Hepatocyte (in vitro differentiated cells): ENCODE measurements at regions not wholly inside any gene's neighbourhood (a gene's known extent, or its start where the extent isn't known, plus 50 kb on each side); places are given as distances from the start of the nearest gene placed in this dataset.
A peak's percentile ranks its signal among the peaks of the same experiment; 100 is the strongest.

Source experiments
- DNase-seq: peaks from one replicate; pipeline ENCODE4 v3.0.0-alpha.2; 2016; ENCODE audit warnings: low spot score
- H2AFZ ChIP-seq: fragments of 200-600 bp; sonication (generic); 2 replicates; pipeline ENCODE4 v1.6.0; 2016; ENCODE audit warnings: antibody characterized with exemption, mild to moderate bottlenecking
- H3K27ac ChIP-seq: fragments of 200-600 bp; sonication (generic); 2 replicates; pipeline ENCODE4 v1.5.1; 2016; ENCODE audit warnings: mild to moderate bottlenecking
- H3K27me3 ChIP-seq: fragments of 200-600 bp; sonication (generic); 2 replicates; pipeline ENCODE4 v1.6.1; 2016
- H3K36me3 ChIP-seq: fragments of 200-600 bp; sonication (generic); replicated peaks from 2 replicates; pipeline ENCODE4 v1.5.1; 2016; ENCODE audit warnings: low read depth; ENCODE audit not compliant: insufficient read depth
- H3K4me1 ChIP-seq: fragments of 200-600 bp; sonication (generic); 2 replicates; pipeline ENCODE4 v1.5.1; 2016; ENCODE audit warnings: mild to moderate bottlenecking, moderate library complexity; ENCODE audit not compliant: insufficient read depth
- H3K4me2 ChIP-seq: fragments of 200-600 bp; sonication (generic); 2 replicates; pipeline ENCODE4 v1.6.0; 2016
- H3K4me3 ChIP-seq: fragments of 200-600 bp; sonication (generic); 2 replicates; pipeline ENCODE4 v1.5.1; 2016; ENCODE audit warnings: mild to moderate bottlenecking
- H3K79me2 ChIP-seq: fragments of 200-600 bp; sonication (generic); 2 replicates; pipeline ENCODE4 v1.6.0; 2017; ENCODE audit warnings: mild to moderate bottlenecking
- H3K9me2 ChIP-seq: fragments of 200-600 bp; sonication (generic); replicated peaks from 2 replicates; pipeline ENCODE4 v1.6.0; 2017; ENCODE audit warnings: mild to moderate bottlenecking; ENCODE audit not compliant: insufficient read depth
- H3K9me3 ChIP-seq: fragments of 200-600 bp; sonication (generic); 2 replicates; pipeline ENCODE4 v1.5.1; 2016; ENCODE audit warnings: low read depth, mild to moderate bottlenecking
- H4K20me1 ChIP-seq: fragments of 200-600 bp; sonication (generic); 2 replicates; pipeline ENCODE4 v1.6.0; 2016; ENCODE audit warnings: mild to moderate bottlenecking; ENCODE audit not compliant: insufficient read depth, poor library complexity, severe bottlenecking
- CTCF ChIP-seq: fragments of 200-600 bp; sonication (generic); IDR thresholded peaks from 2 replicates; pipeline ENCODE4 v1.5.1; 2016; ENCODE audit warnings: antibody characterized with exemption, mild to moderate bottlenecking; ENCODE audit not compliant: poor library complexity
- EZH2 ChIP-seq: fragments of 200-600 bp; sonication (generic); IDR thresholded peaks from 2 replicates; pipeline ENCODE4 v1.6.1; 2016; ENCODE audit warnings: antibody characterized with exemption, mild to moderate bottlenecking, borderline replicate concordance
- EZH2phosphoT487 ChIP-seq: fragments of 200-600 bp; sonication (generic); IDR thresholded peaks from one replicate; pipeline ENCODE4 v1.6.1; 2018; ENCODE audit warnings: antibody characterized with exemption, mild to moderate bottlenecking, low read depth, moderate library complexity; ENCODE audit not compliant: unreplicated experiment, severe bottlenecking
- WGBS: methylation state at CpG from one replicate; pipeline ENCODE4 v1.1.6; 2016; ENCODE audit warnings: low lambda C conversion rate; ENCODE audit errors: missing lambda C conversion rate; 5-methylcytosine and 5-hydroxymethylcytosine counted together

DNA sequence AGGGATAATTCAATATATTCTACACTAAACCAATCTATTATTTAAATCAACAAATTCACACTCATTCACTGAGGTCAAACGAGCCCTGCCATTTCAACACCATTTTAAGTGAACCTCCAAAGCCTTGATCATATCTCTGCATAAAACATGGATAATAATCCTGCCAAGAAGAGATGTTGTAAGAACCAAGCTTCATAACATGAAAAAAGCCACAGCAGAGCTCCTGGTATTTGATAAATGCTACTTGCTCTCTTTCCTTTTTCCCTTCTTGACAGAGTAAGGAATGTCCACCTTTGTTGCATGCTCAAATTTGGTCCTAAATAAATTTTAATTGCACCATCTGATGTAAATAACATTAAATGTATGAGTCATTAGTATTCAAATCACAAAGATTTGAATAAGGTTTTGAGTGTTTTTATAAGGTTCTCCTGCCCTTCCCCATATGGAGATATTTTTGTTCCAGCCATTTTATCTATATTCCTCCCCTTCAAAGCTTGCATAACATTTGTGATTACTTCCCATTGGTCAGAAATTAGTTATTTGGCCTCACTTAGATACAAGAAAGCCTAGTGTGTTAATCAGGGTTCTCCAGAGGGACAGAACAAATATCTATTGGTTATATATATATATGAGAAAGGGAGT, 318.8 kb downstream of the RND3 start:
- Histone ChIP-seq H2AFZ (no peak overlapping the region), H3K9me3 (no peaks in the 10 kb centered on the region), H3K4me1 (peaks cover 21% of the 10 kb centered on the region), H3K4me3 (no peak overlapping the region), H3K9me2 (no peaks in the 10 kb centered on the region), H4K20me1 (no peaks in the 10 kb centered on the region), H3K4me2 (no peak overlapping the region), H3K27ac (peak overlapping the region; percentile 33), H3K79me2 (no peaks in the 10 kb centered on the region), H3K27me3 (no peaks in the 10 kb centered on the region), H3K36me3 (no peaks in the 10 kb centered on the region)
- WGBS = 71% methylated on average over 1 of the region's 1 CpG
- DNase-seq = no peak
- TF ChIP-seq EZH2 (no peak), EZH2phosphoT487 (no peak), CTCF (no peak)

- H3K79me2 ChIP-seq = no peaks in the 10 kb centered on the region
- no peaks in the 10 kb centered on the region for H3K9me3 ChIP-seq
- DNase-seq = peak; percentile 11
- no peaks in the 10 kb centered on the region for H3K36me3 ChIP-seq
- peak overlapping the region; percentile 33 for H3K27ac ChIP-seq
- 71% methylated on average over 2 of the region's 2 CpGs for WGBS
- no peaks in the 10 kb centered on the region for H3K9me2 ChIP-seq
- H3K4me1 ChIP-seq = peaks cover 21% of the 10 kb centered on the region
- H4K20me1 ChIP-seq = no peaks in the 10 kb centered on the region
- H3K4me2 ChIP-seq = no peak overlapping the region
- H3K27me3 ChIP-seq = no peaks in the 10 kb centered on the region
- TF ChIP-seq CTCF (no peak), EZH2phosphoT487 (no peak), EZH2 (no peak)
- no peak overlapping the region for H2AFZ ChIP-seq
- H3K4me3 ChIP-seq = no peak overlapping the region
These were observed 319.8 kb downstream of the RND3 start for GRCh38 chr2:150167711-150168110.

DNA sequence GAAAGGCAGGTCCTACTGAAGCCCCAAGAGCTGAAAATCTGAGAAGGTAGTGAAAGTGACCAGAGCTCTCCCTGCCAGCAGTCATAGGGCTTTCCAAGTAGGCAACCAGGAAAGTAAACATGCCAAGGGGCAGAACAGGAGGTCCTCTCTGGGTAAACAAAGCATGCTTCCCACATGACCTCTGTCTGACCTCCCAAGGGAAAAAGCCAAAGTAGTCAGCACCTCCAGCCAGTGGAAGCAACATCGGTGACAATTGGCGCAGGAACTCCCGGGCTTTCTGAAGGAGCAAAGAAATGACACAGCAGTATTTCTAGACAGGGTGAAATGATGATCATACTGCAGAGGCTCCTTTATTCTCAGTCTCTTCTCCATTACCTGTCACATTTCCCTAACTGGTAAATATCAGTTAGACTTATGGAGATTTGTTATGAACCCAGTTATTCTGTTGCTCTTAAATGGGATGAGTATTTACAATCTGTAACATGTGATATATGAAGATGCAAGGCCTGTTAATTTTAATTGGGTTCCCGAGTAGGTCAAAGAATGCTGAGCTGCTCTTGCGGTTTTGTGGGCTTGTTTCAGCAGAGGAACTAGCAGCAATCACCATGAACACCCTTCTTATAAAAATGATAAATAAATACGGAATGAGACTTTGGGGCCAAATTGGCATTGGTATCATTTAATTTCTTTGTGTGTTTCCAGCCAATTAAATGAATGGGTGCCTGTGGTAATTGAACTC, 321.0 kb downstream of the RND3 start:
- peak; percentile 6 for DNase-seq
- peak overlapping the region; percentile 27 for H3K27ac ChIP-seq
- H3K4me1 ChIP-seq = peaks cover 21% of the 10 kb centered on the region
- H3K9me3 ChIP-seq = no peaks in the 10 kb centered on the region
- WGBS = 62% methylated on average over 6 of the region's 6 CpGs
- TF ChIP-seq CTCF (no peak), EZH2 (no peak), EZH2phosphoT487 (no peak)
- no peak overlapping the region for H2AFZ ChIP-seq
- H3K27me3 ChIP-seq = no peaks in the 10 kb centered on the region
- H3K4me3 ChIP-seq = no peak overlapping the region
- no peaks in the 10 kb centered on the region for H3K79me2 ChIP-seq
- no peaks in the 10 kb centered on the region for H3K9me2 ChIP-seq
- no peaks in the 10 kb centered on the region for H4K20me1 ChIP-seq
- H3K36me3 ChIP-seq = no peaks in the 10 kb centered on the region
- no peak overlapping the region for H3K4me2 ChIP-seq
